GM18502 (cell line): ENCODE measurements at regions not wholly inside any gene's neighbourhood (a gene's known extent, or its start where the extent isn't known, plus 50 kb on each side); places are given as distances from the start of the nearest gene placed in this dataset.
A peak's percentile ranks its signal among the peaks of the same experiment; 100 is the strongest.

Experiments
- ATAC-seq: cut with Tn5 transposase; IDR thresholded peaks from one replicate; pipeline ENCODE4 v1.9.1; 2021; ENCODE audit warnings: mild to moderate bottlenecking; ENCODE audit not compliant: unreplicated experiment, poor library complexity

GRCh38 chr7:11290863-11291262 is 317.2 kb downstream of the PHF14 start:
- no peak for ATAC-seq

- no peak for ATAC-seq
Measured at GRCh38 chr7:11294218-11294617, 320.5 kb downstream of the PHF14 start.

- ATAC-seq, result no peak
Measured at GRCh38 chr7:11294965-11295364, 321.3 kb downstream of the PHF14 start.

GRCh38 chr7:11297126-11297625 is 323.5 kb downstream of the PHF14 start:
- no peak for ATAC-seq

- no peak for ATAC-seq
Measured at GRCh38 chr7:11297764-11298163, 324.1 kb downstream of the PHF14 start.

GRCh38 chr7:11298220-11298619 is 324.5 kb downstream of the PHF14 start:
- no peak for ATAC-seq

GRCh38 chr7:11300241-11300640 is 326.6 kb downstream of the PHF14 start:
- no peak for ATAC-seq

- ATAC-seq, result no peak
Measured at GRCh38 chr7:11302121-11302520, 328.4 kb downstream of the PHF14 start.

GRCh38 chr7:11313801-11314200 is 340.1 kb downstream of the PHF14 start:
- no peak for ATAC-seq

GRCh38 chr7:11315666-11316258 is 342.1 kb downstream of the PHF14 start:
- peak; percentile 71 for ATAC-seq

- peak; percentile 65 for ATAC-seq
Measured at GRCh38 chr7:11317766-11318165, 344.1 kb downstream of the PHF14 start.

- no peak for ATAC-seq
Measured at GRCh38 chr7:11319491-11320274, 346.0 kb downstream of the PHF14 start.
